Fibroblast of lung (primary cell): ENCODE measurements at regions not wholly inside any gene's neighbourhood (a gene's known extent, or its start where the extent isn't known, plus 50 kb on each side); places are given as distances from the start of the nearest gene placed in this dataset.

Experiments used
- CTCF ChIP-seq, 2 donors: IDR thresholded peaks in 1 of 2; conservative IDR thresholded peaks in 1 of 2; 1 replicate in 1 of 2; 2 replicates in 1 of 2; pipeline ENCODE4 v1.5.1; 2011 to 2012; ENCODE audit warnings: low read length in 2 of 2, control low read depth in 1 of 2, inconsistent platforms in 1 of 2, low read depth in 1 of 2, mild to moderate bottlenecking in 1 of 2
- EZH2 ChIP-seq: IDR thresholded peaks from 2 replicates; pipeline ENCODE4 v1.5.1; 2012; ENCODE audit warnings: low read length, control low read depth, mild to moderate bottlenecking; ENCODE audit errors: missing control alignments

DNA sequence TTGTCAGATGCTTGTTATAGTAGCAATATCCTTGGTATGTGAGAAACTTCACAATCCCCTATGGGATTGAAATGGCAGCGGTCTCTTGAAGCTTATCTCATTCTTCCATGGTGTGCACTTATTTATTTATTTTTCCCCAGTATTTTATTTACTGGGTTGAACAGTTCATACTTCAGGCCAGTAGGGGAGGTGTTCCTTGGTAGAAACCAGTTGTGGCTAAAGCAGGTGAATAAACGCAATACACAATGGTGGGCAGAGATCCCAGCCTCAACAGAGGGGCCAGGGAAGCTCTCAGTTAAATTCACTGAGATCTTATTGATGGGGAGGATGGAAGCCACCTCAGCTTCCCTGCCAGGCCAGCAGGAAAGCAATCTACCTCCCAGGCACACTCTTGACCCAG lies 93.7 kb upstream of the SRD5A2 start:
- TF ChIP-seq CTCF (conservative IDR thresholded peaks at IDR 0.05 in 1 of 2, IDR thresholded peaks at IDR 0.05 in 1 of 2; ENCODE audit: low read depth in 1 of 2, low read length in 2 of 2), result no peak
- no peak for TF ChIP-seq EZH2
